ENCODE measurements at regions not wholly inside any gene's neighbourhood (a gene's known extent, or its start where the extent isn't known, plus 50 kb on each side); places are given as distances from the start of the nearest gene placed in this dataset.

- no peaks in the 10 kb centered on the region for H3K27me3 ChIP-seq
- DNase-seq (ENCODE audit: extremely low spot score in 2 of 2), result no peak
- H3K4me1 ChIP-seq, result no peaks in the 10 kb centered on the region
- intact Hi-C loops (cut with DNase I), result no loop called here
- H3K4me3 ChIP-seq, result no peak overlapping the region
- H3K9me3 ChIP-seq, result no peaks in the 10 kb centered on the region
- TF ChIP-seq, protein P1, sequence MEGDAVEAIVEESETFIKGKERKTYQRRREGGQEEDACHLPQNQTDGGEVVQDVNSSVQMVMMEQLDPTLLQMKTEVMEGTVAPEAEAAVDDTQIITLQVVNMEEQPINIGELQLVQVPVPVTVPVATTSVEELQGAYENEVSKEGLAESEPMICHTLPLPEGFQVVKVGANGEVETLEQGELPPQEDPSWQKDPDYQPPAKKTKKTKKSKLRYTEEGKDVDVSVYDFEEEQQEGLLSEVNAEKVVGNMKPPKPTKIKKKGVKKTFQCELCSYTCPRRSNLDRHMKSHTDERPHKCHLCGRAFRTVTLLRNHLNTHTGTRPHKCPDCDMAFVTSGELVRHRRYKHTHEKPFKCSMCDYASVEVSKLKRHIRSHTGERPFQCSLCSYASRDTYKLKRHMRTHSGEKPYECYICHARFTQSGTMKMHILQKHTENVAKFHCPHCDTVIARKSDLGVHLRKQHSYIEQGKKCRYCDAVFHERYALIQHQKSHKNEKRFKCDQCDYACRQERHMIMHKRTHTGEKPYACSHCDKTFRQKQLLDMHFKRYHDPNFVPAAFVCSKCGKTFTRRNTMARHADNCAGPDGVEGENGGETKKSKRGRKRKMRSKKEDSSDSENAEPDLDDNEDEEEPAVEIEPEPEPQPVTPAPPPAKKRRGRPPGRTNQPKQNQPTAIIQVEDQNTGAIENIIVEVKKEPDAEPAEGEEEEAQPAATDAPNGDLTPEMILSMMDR (IDR thresholded peaks at IDR 0.05), result no peak
- TF ChIP-seq POLR2A (IDR thresholded peaks at IDR 0.05), result no peak
- no peak for TF ChIP-seq POLR2AphosphoS5 (IDR thresholded peaks at IDR 0.05; ENCODE audit: insufficient read depth in 1 of 2, low read depth in 1 of 2)
- H3K36me3 ChIP-seq, result no peaks in the 10 kb centered on the region
- H3K27ac ChIP-seq, result no peak overlapping the region
Observed at GRCh38 chr5:116759860-116760640, 185.4 kb upstream of the SEMA6A start.

GRCh38 chr5:116757326-116757725, 182.7 kb upstream of the SEMA6A start:
- DNase-seq (ENCODE audit: extremely low spot score in 2 of 2), result no peak
- H3K27me3 ChIP-seq, result no peaks in the 10 kb centered on the region
- intact Hi-C loops (cut with DNase I), result no loop called here
- H3K9me3 ChIP-seq, result no peaks in the 10 kb centered on the region
- TF ChIP-seq POLR2A (IDR thresholded peaks at IDR 0.05) (no peak), POLR2AphosphoS5 (IDR thresholded peaks at IDR 0.05; ENCODE audit: insufficient read depth in 1 of 2, low read depth in 1 of 2) (no peak)
- TF ChIP-seq, protein P1 (IDR thresholded peaks at IDR 0.05), result no peak
- H3K36me3 ChIP-seq, result no peaks in the 10 kb centered on the region
- no peak overlapping the region for H3K4me3 ChIP-seq
- no peak overlapping the region for H3K27ac ChIP-seq
- no peaks in the 10 kb centered on the region for H3K4me1 ChIP-seq

DNA sequence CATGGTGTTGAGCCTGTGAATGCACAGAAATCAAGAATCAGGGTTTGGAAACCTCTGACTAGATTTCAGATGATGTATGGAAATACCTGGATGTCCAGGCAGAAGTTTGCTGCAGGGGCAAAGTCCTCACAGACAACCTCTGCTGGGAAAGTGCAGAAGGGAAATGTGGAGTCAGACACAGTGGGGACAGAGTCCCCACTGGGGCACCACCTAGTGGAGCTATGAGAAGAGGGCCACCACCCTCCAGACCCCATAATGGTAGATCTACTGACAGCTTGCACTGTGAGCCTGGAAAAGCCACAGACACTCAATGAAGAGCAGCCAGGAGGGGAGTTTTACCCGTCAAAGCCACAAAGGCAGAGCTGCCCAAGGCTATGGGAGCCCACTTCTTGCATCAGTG, 181.9 kb upstream of the SEMA6A start:
- Histone ChIP-seq H3K27me3 (no peaks in the 10 kb centered on the region), H3K4me3 (no peak overlapping the region), H3K9me3 (no peaks in the 10 kb centered on the region), H3K36me3 (no peaks in the 10 kb centered on the region), H3K4me1 (no peaks in the 10 kb centered on the region), H3K27ac (no peak overlapping the region)
- DNase-seq (ENCODE audit: extremely low spot score in 2 of 2), result no peak
- intact Hi-C loops (cut with DNase I), result no loop called here
- TF ChIP-seq, protein P1 (IDR thresholded peaks at IDR 0.05), result no peak
- TF ChIP-seq POLR2AphosphoS5 (IDR thresholded peaks at IDR 0.05; ENCODE audit: insufficient read depth in 1 of 2, low read depth in 1 of 2) (no peak), POLR2A (IDR thresholded peaks at IDR 0.05) (no peak)

- DNase-seq (ENCODE audit: extremely low spot score in 2 of 2), result no peak
- H3K27ac ChIP-seq, result no peak overlapping the region
- no peaks in the 10 kb centered on the region for H3K9me3 ChIP-seq
- TF ChIP-seq POLR2A (IDR thresholded peaks at IDR 0.05) (no peak), POLR2AphosphoS5 (IDR thresholded peaks at IDR 0.05; ENCODE audit: insufficient read depth in 1 of 2, low read depth in 1 of 2) (no peak)
- TF ChIP-seq, protein P1 (IDR thresholded peaks at IDR 0.05), result no peak
- H3K4me1 ChIP-seq, result no peaks in the 10 kb centered on the region
- intact Hi-C loops (cut with DNase I), result no loop called here
- H3K27me3 ChIP-seq, result no peaks in the 10 kb centered on the region
- H3K36me3 ChIP-seq, result no peaks in the 10 kb centered on the region
- no peak overlapping the region for H3K4me3 ChIP-seq
Observed at GRCh38 chr5:116754556-116754955, 179.9 kb upstream of the SEMA6A start.

GRCh38 chr5:116751684-116752083, 177.1 kb upstream of the SEMA6A start:
- no peak overlapping the region for H3K27ac ChIP-seq

More at GRCh38 chr5:116751684-116752083, 177.1 kb upstream of the SEMA6A start:
- H3K4me1 ChIP-seq, result peaks cover 8% of the 10 kb centered on the region
- DNase-seq (ENCODE audit: extremely low spot score in 2 of 2), result no peak
- no peak for TF ChIP-seq POLR2A (IDR thresholded peaks at IDR 0.05)
- no peak for TF ChIP-seq POLR2AphosphoS5 (IDR thresholded peaks at IDR 0.05; ENCODE audit: insufficient read depth in 1 of 2, low read depth in 1 of 2)
- TF ChIP-seq, protein P1 (IDR thresholded peaks at IDR 0.05), result no peak
- no peak overlapping the region for H3K4me3 ChIP-seq
- intact Hi-C loops (cut with DNase I), result no loop called here
- no peaks in the 10 kb centered on the region for H3K9me3 ChIP-seq
- H3K36me3 ChIP-seq, result no peaks in the 10 kb centered on the region
- no peaks in the 10 kb centered on the region for H3K27me3 ChIP-seq

Measured in vagina (tissue), 2 donors.